K562 (cell line): ENCODE measurements at regions not wholly inside any gene's neighbourhood (a gene's known extent, or its start where the extent isn't known, plus 50 kb on each side); places are given as distances from the start of the nearest gene placed in this dataset.

Experiments
- ARID4B ChIP-seq: sonication (generic); formaldehyde crosslinking; IDR thresholded peaks from 2 replicates; pipeline ENCODE4 v1.8.0; 2022; ENCODE audit warnings: mild to moderate bottlenecking, missing genetic modification reagents
- CREB3 ChIP-seq: fragments of 450-650 bp; conservative IDR thresholded peaks from 2 replicates; pipeline ENCODE4 v1.6.1; 2016; ENCODE audit warnings: missing genetic modification characterization, low read depth, mild to moderate bottlenecking, missing compliant biosample characterization, moderate library complexity
- ESRRA ChIP-seq: fragments of 450-650 bp; IDR thresholded peaks from 2 replicates; pipeline ENCODE4 v1.6.1; 2014; ENCODE audit warnings: low read depth, mild to moderate bottlenecking, moderate library complexity, borderline replicate concordance
- GABPB2 ChIP-seq: fragments of 250-450 bp; sonication (Bioruptor Pico); conservative IDR thresholded peaks from 2 replicates; pipeline ENCODE4 v1.5.1; 2021; ENCODE audit warnings: mild to moderate bottlenecking
- GTF2F1 ChIP-seq: IDR thresholded peaks from 2 replicates; pipeline ENCODE4 v1.6.1; 2011; ENCODE audit warnings: low read depth, low read length, improper control_type of control experiment
- MYNN ChIP-seq, 2 experiments: sonication (generic); formaldehyde crosslinking in 1 of 2; IDR thresholded peaks; 2 replicates each; pipeline versions ENCODE4 v1.5.0 to v1.6.1; 2016 to 2020; ENCODE audit warnings: antibody characterized with exemption in 1 of 2, missing genetic modification reagents in 1 of 2
- RERE ChIP-seq: sonication (generic); formaldehyde crosslinking; IDR thresholded peaks from 2 replicates; pipeline ENCODE4 v1.8.0; 2023; ENCODE audit warnings: missing genetic modification reagents, mild to moderate bottlenecking, borderline replicate concordance
- STAG1 ChIP-seq: sonication (generic); formaldehyde crosslinking; IDR thresholded peaks from 2 replicates; pipeline ENCODE4 v1.5.0; 2020; ENCODE audit warnings: missing genetic modification reagents, borderline replicate concordance
- ZNF592 ChIP-seq: fragments of 450-650 bp; IDR thresholded peaks from 2 replicates; pipeline ENCODE4 v1.6.1; 2017; ENCODE audit warnings: antibody characterized with exemption, mild to moderate bottlenecking

GRCh38 chr12:14260011-14260993 is 105.2 kb upstream of the ATF7IP start (continued):
- TF ChIP-seq ARID4B (CRISPR knock-in tag) (peak; percentile 73), GTF2F1 (no peak), ESRRA (peak; percentile 65), RERE (CRISPR knock-in tag) (no peak), STAG1 (no peak), GABPB2 (CRISPR knock-in tag) (no peak), ZNF592 (peak; percentile 94), MYNN (IDR thresholded peaks at IDR 0.05) (0 out of 2 replicates have a peak, but pooled peaks have one; percentile 30), MYNN (CRISPR knock-in tag; IDR thresholded peaks at IDR 0.05) (no peak), CREB3 (tag) (0 out of 2 replicates have a peak, but pooled peaks have one; percentile 30)
